ENCODE measurements at regions not wholly inside any gene's neighbourhood (a gene's known extent, or its start where the extent isn't known, plus 50 kb on each side); places are given as distances from the start of the nearest gene placed in this dataset.
"Not testable (repeated sequence)": the region's sequence is repeated elsewhere in the genome, so short reads cannot be mapped to it uniquely, and the experiment has no call there.

GRCh38 chr12:127118251-127118650 lies 1148.7 kb upstream of the TMEM132C start:
- no peak for DNase-seq

- DNase-seq, result no peak
Measured at GRCh38 chr12:127119600-127120140, 1147.3 kb upstream of the TMEM132C start.

- DNase-seq, result no peak
Measured at GRCh38 chr12:127120851-127121250, 1146.1 kb upstream of the TMEM132C start.

- DNase-seq, result no peak
Measured at GRCh38 chr12:127121494-127122084, 1145.4 kb upstream of the TMEM132C start.

GRCh38 chr12:127125607-127126259 lies 1141.2 kb upstream of the TMEM132C start:
- DNase-seq, result no peak

GRCh38 chr12:127126260-127126628 lies 1140.7 kb upstream of the TMEM132C start:
- DNase-seq, result no peak

GRCh38 chr12:127127897-127128296 lies 1139.1 kb upstream of the TMEM132C start:
- DNase-seq, result no peak

- no peak for DNase-seq
Measured at GRCh38 chr12:127130506-127131124, 1136.4 kb upstream of the TMEM132C start.

GRCh38 chr12:127133675-127134335 lies 1133.2 kb upstream of the TMEM132C start:
- DNase-seq, result peak in 1 of 14 donors; percentile 48

GRCh38 chr12:127140864-127141484 lies 1126.0 kb upstream of the TMEM132C start:
- not testable (repeated sequence) for DNase-seq

GRCh38 chr12:127143020-127143419 lies 1124.0 kb upstream of the TMEM132C start:
- DNase-seq, result no peak

GRCh38 chr12:127144770-127145169 lies 1122.2 kb upstream of the TMEM132C start:
- DNase-seq, result no peak

GRCh38 chr12:127145241-127145928 lies 1121.6 kb upstream of the TMEM132C start:
- peak in 1 of 14 donors; percentile 75 for DNase-seq

GRCh38 chr12:127145929-127146789 lies 1120.8 kb upstream of the TMEM132C start:
- DNase-seq, result peak; percentile 8 to 84 (median 39)

GRCh38 chr12:127146991-127147718 lies 1119.8 kb upstream of the TMEM132C start:
- no peak for DNase-seq

- DNase-seq, result no peak
Measured at GRCh38 chr12:127147724-127148123, 1119.2 kb upstream of the TMEM132C start.

GRCh38 chr12:127148318-127148717 lies 1118.7 kb upstream of the TMEM132C start:
- no peak for DNase-seq

GRCh38 chr12:127149226-127149964 lies 1117.6 kb upstream of the TMEM132C start:
- DNase-seq, result no peak

GRCh38 chr12:127150028-127150427 lies 1116.9 kb upstream of the TMEM132C start:
- no peak for DNase-seq

GRCh38 chr12:127150479-127150878 lies 1116.5 kb upstream of the TMEM132C start:
- DNase-seq, result no peak

All from C1 segment of cervical spinal cord (tissue), 14 donors.